Mammary epithelial cell (primary cell): ENCODE measurements at regions not wholly inside any gene's neighbourhood (a gene's known extent, or its start where the extent isn't known, plus 50 kb on each side); places are given as distances from the start of the nearest gene placed in this dataset.
"Not testable (repeated sequence)": the region's sequence is repeated elsewhere in the genome, so short reads cannot be mapped to it uniquely, and the experiment has no call there.

Experiments
- EZH2 ChIP-seq: IDR thresholded peaks from 2 replicates; pipeline ENCODE4 v1.6.1; 2012; ENCODE audit warnings: low read length, inconsistent platforms, borderline replicate concordance
- TF ChIP-seq, protein P1 (sequence below), 2 donors: IDR thresholded peaks in 1 of 2; conservative IDR thresholded peaks in 1 of 2; 2 replicates each; pipeline ENCODE4 v1.5.1; 2011 to 2012; ENCODE audit warnings: inconsistent platforms in 2 of 2, low read length in 2 of 2, mild to moderate bottlenecking in 2 of 2, control low read depth in 1 of 2, low read depth in 1 of 2; ENCODE audit not compliant: insufficient read depth in 1 of 2; ENCODE audit errors: extremely low read depth in 1 of 2

- TF ChIP-seq EZH2 = not testable (repeated sequence)
- TF ChIP-seq, protein P1, sequence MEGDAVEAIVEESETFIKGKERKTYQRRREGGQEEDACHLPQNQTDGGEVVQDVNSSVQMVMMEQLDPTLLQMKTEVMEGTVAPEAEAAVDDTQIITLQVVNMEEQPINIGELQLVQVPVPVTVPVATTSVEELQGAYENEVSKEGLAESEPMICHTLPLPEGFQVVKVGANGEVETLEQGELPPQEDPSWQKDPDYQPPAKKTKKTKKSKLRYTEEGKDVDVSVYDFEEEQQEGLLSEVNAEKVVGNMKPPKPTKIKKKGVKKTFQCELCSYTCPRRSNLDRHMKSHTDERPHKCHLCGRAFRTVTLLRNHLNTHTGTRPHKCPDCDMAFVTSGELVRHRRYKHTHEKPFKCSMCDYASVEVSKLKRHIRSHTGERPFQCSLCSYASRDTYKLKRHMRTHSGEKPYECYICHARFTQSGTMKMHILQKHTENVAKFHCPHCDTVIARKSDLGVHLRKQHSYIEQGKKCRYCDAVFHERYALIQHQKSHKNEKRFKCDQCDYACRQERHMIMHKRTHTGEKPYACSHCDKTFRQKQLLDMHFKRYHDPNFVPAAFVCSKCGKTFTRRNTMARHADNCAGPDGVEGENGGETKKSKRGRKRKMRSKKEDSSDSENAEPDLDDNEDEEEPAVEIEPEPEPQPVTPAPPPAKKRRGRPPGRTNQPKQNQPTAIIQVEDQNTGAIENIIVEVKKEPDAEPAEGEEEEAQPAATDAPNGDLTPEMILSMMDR (conservative IDR thresholded peaks at IDR 0.05 in 1 of 2, IDR thresholded peaks at IDR 0.05 in 1 of 2; ENCODE audit: extremely low read depth in 1 of 2, insufficient read depth in 1 of 2, low read depth in 1 of 2, low read length in 2 of 2) = not testable (repeated sequence)
Observed at GRCh38 chrX:7986738-7987137, 59.5 kb upstream of the PNPLA4 start.
